ENCODE measurements at regions not wholly inside any gene's neighbourhood (a gene's known extent, or its start where the extent isn't known, plus 50 kb on each side); places are given as distances from the start of the nearest gene placed in this dataset.
"Not testable (repeated sequence)": the region's sequence is repeated elsewhere in the genome, so short reads cannot be mapped to it uniquely, and the experiment has no call there.

DNA sequence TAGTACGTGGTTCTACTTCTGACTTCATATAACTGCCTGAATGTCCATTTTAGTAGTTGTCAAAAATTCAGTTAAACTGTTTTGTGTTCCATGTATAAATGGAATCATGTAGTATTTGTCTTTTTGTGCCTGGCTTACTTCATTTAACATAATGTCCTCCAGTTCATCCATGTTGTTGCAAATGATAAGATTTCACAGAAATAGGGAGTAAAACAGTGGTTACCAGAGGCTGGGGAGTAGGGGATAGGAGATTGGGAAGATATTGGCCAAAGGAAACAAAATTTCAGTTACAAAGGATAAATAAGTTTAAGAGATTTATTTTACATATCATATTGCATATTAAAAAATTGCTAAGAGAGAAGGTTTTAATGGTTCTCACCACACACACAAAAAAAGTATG is 425.0 kb upstream of the MEF2C start:
- Histone ChIP-seq H3K4me3 (no peak overlapping the region), H3K27me3 (no peaks in the 10 kb centered on the region), H3K9me3 (no peaks in the 10 kb centered on the region), H3K36me3 (no peaks in the 10 kb centered on the region), H3K4me1 (no peaks in the 10 kb centered on the region), H3K27ac (no peak overlapping the region)
- no peak for ATAC-seq
- DNase-seq: no peak
- TF ChIP-seq, protein P1, sequence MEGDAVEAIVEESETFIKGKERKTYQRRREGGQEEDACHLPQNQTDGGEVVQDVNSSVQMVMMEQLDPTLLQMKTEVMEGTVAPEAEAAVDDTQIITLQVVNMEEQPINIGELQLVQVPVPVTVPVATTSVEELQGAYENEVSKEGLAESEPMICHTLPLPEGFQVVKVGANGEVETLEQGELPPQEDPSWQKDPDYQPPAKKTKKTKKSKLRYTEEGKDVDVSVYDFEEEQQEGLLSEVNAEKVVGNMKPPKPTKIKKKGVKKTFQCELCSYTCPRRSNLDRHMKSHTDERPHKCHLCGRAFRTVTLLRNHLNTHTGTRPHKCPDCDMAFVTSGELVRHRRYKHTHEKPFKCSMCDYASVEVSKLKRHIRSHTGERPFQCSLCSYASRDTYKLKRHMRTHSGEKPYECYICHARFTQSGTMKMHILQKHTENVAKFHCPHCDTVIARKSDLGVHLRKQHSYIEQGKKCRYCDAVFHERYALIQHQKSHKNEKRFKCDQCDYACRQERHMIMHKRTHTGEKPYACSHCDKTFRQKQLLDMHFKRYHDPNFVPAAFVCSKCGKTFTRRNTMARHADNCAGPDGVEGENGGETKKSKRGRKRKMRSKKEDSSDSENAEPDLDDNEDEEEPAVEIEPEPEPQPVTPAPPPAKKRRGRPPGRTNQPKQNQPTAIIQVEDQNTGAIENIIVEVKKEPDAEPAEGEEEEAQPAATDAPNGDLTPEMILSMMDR (IDR thresholded peaks at IDR 0.05): no peak
- intact Hi-C loops (cut with DNase I): no loop called here

DNA sequence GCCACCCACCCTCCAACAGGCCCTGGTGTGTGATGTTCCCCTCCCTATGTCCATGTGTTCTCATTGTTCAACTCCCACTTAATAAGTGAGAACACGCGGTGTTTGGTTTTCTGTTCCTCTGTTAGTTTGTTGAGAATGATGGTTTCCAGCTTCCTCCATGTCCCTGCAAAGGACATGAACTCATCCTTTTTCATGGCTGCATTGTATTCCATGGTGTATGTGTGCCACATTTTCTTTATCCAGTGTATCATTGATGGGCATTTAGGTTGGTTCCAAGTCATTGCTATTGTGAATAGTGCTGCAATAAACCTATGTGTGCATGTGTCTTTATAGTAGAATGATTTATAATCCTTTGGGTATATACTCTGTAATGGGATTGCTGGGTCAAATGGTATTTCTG is 424.2 kb upstream of the MEF2C start:
- H3K4me3 ChIP-seq; H3K36me3 ChIP-seq; H3K27ac ChIP-seq; H3K9me3 ChIP-seq; H3K4me1 ChIP-seq; ATAC-seq; DNase-seq; H3K27me3 ChIP-seq; intact Hi-C loops (cut with DNase I): not testable (repeated sequence)

DNA sequence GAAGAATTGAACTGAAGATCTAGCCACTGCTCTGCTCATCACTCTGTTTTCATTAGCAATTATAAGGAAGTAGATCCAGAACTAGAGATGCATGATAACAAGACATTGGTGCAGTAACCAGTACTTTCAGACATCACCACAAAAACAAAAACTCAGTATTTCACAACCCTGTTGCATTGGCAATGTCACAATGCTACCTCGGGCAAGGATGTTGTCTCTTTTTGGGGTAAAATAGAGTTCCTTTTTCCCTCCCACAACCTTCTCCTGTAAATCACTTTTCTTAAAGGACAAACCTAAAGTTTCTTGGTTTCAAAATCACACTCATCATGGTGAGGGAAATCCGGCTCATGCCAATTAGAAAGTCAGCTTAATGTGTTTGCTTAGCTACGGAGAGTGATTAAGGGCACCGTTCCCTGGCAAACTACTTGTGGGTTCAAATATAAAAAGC is 420.1 kb upstream of the MEF2C start:
- H3K27me3 ChIP-seq: no peaks in the 10 kb centered on the region
- H3K4me1 ChIP-seq: no peaks in the 10 kb centered on the region
- H3K4me3 ChIP-seq: no peak overlapping the region
- no peak overlapping the region for H3K27ac ChIP-seq
- H3K36me3 ChIP-seq: no peaks in the 10 kb centered on the region
- intact Hi-C loops (cut with DNase I): no loop called here
- peak; percentile 83 for ATAC-seq
- no peak for DNase-seq
- H3K9me3 ChIP-seq: no peaks in the 10 kb centered on the region
- TF ChIP-seq, protein P1 (IDR thresholded peaks at IDR 0.05): no peak

DNA sequence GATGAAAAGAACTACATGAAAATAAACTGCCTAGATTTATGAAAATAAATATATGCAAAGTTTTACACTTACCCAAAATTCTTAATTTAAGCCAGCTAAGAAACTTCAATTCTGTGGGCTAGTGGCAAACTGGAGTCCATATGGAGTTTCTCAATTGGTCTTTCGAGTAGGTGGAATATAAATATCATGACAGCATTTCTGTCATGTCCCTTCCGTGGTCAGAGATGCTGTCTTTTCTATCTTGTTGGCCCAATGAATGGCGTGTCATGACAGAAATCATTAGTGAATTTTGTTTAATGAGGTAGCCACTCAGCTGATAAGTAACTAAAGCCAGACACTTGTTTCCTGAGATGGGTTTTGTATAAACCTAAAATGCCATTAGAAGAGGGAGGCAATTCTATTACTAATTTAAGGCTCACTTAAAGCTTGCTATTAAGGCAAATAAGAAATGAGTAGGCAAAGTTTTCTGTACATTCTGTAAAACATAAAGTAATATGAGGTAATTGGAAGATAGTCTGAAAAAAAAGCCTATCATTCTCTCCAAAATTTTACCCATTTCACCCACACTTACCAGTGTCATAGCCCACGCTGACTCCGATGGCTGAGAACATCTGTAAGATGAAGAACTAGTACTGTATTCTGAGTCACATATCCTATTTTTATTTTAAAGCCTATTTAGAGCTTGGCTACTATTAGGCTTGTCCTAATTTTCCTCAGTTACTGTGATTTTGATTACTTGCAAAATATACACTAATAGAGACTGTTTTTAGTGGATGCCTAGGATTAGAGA is 419.3 kb upstream of the MEF2C start:
- Histone ChIP-seq H3K9me3 (no peaks in the 10 kb centered on the region), H3K4me3 (no peak overlapping the region), H3K27ac (no peak overlapping the region), H3K27me3 (no peaks in the 10 kb centered on the region), H3K4me1 (no peaks in the 10 kb centered on the region), H3K36me3 (no peaks in the 10 kb centered on the region)
- DNase-seq: no peak
- ATAC-seq: no peak
- TF ChIP-seq, protein P1 (IDR thresholded peaks at IDR 0.05): no peak
- intact Hi-C loops (cut with DNase I): no loop called here

DNA sequence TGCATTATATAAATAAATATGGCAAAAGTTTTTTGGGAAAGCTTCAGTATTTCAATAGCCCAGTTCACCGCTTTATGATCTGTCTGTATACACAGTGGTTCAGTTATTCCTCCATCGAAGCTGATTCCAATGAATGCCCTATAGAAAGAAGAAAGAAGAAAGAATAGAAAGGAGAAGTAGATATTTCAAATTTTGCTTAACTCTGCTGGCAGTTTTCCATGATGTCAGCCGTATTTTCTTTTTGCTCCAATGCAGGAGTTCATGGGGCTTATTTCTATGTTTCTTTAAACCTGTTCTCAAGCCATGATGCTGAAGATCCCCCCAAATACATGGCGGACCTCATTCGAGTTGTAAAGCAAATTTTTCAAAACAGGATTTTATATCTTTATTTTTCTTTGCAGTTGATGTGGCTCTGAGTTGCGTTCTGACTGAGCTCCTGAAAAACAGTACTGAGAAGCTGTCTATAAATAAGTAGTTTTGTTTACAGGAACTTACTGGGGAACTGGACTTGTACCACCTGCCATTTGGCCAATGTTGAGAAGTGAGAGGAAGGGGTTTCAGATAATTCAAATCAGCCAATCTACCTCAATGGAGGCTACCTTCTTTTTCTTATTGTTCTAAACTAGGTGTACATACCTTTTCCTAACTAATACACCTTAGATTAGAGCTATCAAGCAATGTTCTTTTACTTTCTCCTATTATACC is 418.5 kb upstream of the MEF2C start:
- Histone ChIP-seq H3K36me3 (no peaks in the 10 kb centered on the region), H3K27me3 (no peaks in the 10 kb centered on the region), H3K4me3 (no peak overlapping the region), H3K27ac (no peak overlapping the region), H3K4me1 (no peaks in the 10 kb centered on the region), H3K9me3 (no peaks in the 10 kb centered on the region)
- TF ChIP-seq, protein P1 (IDR thresholded peaks at IDR 0.05): no peak
- ATAC-seq: no peak
- no peak for DNase-seq
- intact Hi-C loops (cut with DNase I): no loop called here

DNA sequence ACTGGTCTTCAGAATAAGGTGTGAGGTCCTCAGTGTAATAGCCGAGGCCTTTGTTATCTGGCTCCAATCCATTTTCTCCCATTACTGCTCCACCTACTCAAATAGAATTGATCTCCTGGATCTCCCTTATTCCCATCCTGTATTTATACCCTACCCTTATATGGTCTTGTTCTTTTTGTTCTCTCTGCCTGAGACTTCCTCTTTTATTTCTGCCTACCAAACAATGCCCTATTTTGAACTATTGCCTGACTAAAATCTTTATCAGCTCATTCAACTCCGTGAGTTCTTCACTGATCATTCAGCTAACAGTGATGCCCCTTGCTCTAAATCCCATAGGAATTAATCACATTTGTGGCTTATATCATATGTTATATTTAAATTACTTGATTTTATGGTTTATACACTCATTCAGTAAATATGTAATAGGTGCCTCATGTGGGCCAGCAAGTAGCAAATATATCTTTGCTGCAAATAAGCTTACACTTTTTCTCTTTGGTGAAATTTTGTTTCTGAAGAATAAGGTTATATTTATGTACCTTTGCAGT is 417.5 kb upstream of the MEF2C start:
- Histone ChIP-seq H3K36me3 (no peaks in the 10 kb centered on the region), H3K27me3 (no peaks in the 10 kb centered on the region), H3K9me3 (no peaks in the 10 kb centered on the region), H3K4me1 (no peaks in the 10 kb centered on the region), H3K4me3 (no peak overlapping the region), H3K27ac (no peak overlapping the region)
- DNase-seq (no peak), ATAC-seq (peak; percentile 49)
- TF ChIP-seq, protein P1 (IDR thresholded peaks at IDR 0.05): no peak
- intact Hi-C loops (cut with DNase I): no loop called here
